H9 (cell line): ENCODE measurements at regions not wholly inside any gene's neighbourhood (a gene's known extent, or its start where the extent isn't known, plus 50 kb on each side); places are given as distances from the start of the nearest gene placed in this dataset.

Experiments used
- DNase-seq: peaks from one replicate; pipeline ENCODE4 v3.0.0-alpha.2; 2017
- H2AFZ ChIP-seq: one replicate; pipeline ENCODE4 v1.6.1; 2013; ENCODE audit warnings: mild to moderate bottlenecking, low read length, control low read depth, moderate library complexity
- H2AK5ac ChIP-seq: 2 replicates; pipeline ENCODE4 v1.6.1; 2013; ENCODE audit warnings: low read length, control low read depth, mixed read lengths; ENCODE audit not compliant: insufficient read length
- H2BK120ac ChIP-seq: one replicate; pipeline ENCODE4 v1.6.1; 2013; ENCODE audit warnings: low read depth, mild to moderate bottlenecking, low read length, control low read depth, inconsistent platforms; ENCODE audit not compliant: poor library complexity, severe bottlenecking
- H2BK12ac ChIP-seq: 2 replicates; pipeline ENCODE4 v1.6.1; 2013; ENCODE audit warnings: low read length, control low read depth, mixed read lengths, low read depth; ENCODE audit not compliant: insufficient read length
- H2BK15ac ChIP-seq: 2 replicates; pipeline ENCODE4 v1.6.1; 2013; ENCODE audit warnings: low read depth, low read length, control low read depth
- H2BK20ac ChIP-seq: one replicate; pipeline ENCODE4 v1.6.1; 2013; ENCODE audit warnings: low read depth, mild to moderate bottlenecking, low read length, control low read depth, inconsistent platforms; ENCODE audit not compliant: poor library complexity, severe bottlenecking
- H2BK5ac ChIP-seq: 2 replicates; pipeline ENCODE4 v1.6.1; 2013; ENCODE audit warnings: low read length, control low read depth, mixed read lengths; ENCODE audit not compliant: insufficient read length
- H3K14ac ChIP-seq: 2 replicates; pipeline ENCODE4 v1.6.1; 2013; ENCODE audit warnings: low read length, control low read depth; ENCODE audit not compliant: insufficient read depth
- H3K18ac ChIP-seq: 2 replicates; pipeline ENCODE4 v1.6.1; 2013; ENCODE audit warnings: low read depth, mild to moderate bottlenecking, mixed read lengths, low read length, control low read depth; ENCODE audit not compliant: insufficient read length
- H3K23ac ChIP-seq: 2 replicates; pipeline ENCODE4 v1.6.1; 2013; ENCODE audit warnings: low read length, control low read depth, mixed read lengths, low read depth; ENCODE audit not compliant: insufficient read length
- H3K23me2 ChIP-seq: 2 replicates; pipeline ENCODE4 v1.6.1; 2013; ENCODE audit warnings: low read depth, mild to moderate bottlenecking, mixed read lengths, low read length, control low read depth; ENCODE audit not compliant: insufficient read length, poor library complexity, severe bottlenecking
- H3K27ac ChIP-seq: 2 replicates; pipeline ENCODE4 v1.5.1; 2013; ENCODE audit warnings: low read length, control low read depth, mixed read lengths, low read depth; ENCODE audit not compliant: insufficient read length
- H3K27me3 ChIP-seq: 2 replicates; pipeline ENCODE4 v1.6.1; 2013; ENCODE audit warnings: low read length, control low read depth, inconsistent platforms; ENCODE audit not compliant: insufficient read depth
- H3K4ac ChIP-seq: 2 replicates; pipeline ENCODE4 v1.6.1; 2013; ENCODE audit warnings: low read depth, mild to moderate bottlenecking, control low read depth, inconsistent platforms, low read length, moderate library complexity
- H3K4me1 ChIP-seq: 2 replicates; pipeline ENCODE4 v1.6.1; 2013; ENCODE audit warnings: low read length, control low read depth, inconsistent platforms; ENCODE audit not compliant: insufficient read depth
- H3K4me2 ChIP-seq: 2 replicates; pipeline ENCODE4 v1.6.1; 2013; ENCODE audit warnings: low read length, control low read depth, mixed read lengths; ENCODE audit not compliant: insufficient read length, insufficient read depth
- H3K56ac ChIP-seq: 2 replicates; pipeline ENCODE4 v1.6.1; 2013; ENCODE audit warnings: low read depth, mild to moderate bottlenecking, mixed read lengths, low read length, control low read depth; ENCODE audit not compliant: insufficient read length
- H3K79me1 ChIP-seq: 2 replicates; pipeline ENCODE4 v1.6.1; 2013; ENCODE audit warnings: low read depth, mild to moderate bottlenecking, moderate library complexity, low read length, control low read depth, inconsistent platforms; ENCODE audit not compliant: insufficient read depth, poor library complexity, severe bottlenecking
- H3K79me2 ChIP-seq: 2 replicates; pipeline ENCODE4 v1.6.1; 2013; ENCODE audit warnings: low read length, control low read depth, inconsistent platforms; ENCODE audit not compliant: insufficient read depth
- H3K9ac ChIP-seq: 2 replicates; pipeline ENCODE4 v1.6.1; 2013; ENCODE audit warnings: low read length, control low read depth, mixed read lengths; ENCODE audit not compliant: insufficient read length; ENCODE audit errors: extremely low read depth
- H3K9me3 ChIP-seq: one replicate; pipeline ENCODE4 v1.6.1; 2013; ENCODE audit warnings: low read depth, low read length, inconsistent platforms; ENCODE audit not compliant: control insufficient read depth
- H3T11ph ChIP-seq: one replicate; pipeline ENCODE4 v1.6.1; 2013; ENCODE audit warnings: mild to moderate bottlenecking, low read length, control low read depth, inconsistent platforms
- H4K20me1 ChIP-seq: one replicate; pipeline ENCODE4 v1.6.1; 2013; ENCODE audit not compliant: control insufficient read depth, insufficient read length, insufficient read depth
- H4K5ac ChIP-seq: 2 replicates; pipeline ENCODE4 v1.6.1; 2013; ENCODE audit warnings: low read depth, mild to moderate bottlenecking, mixed read lengths, low read length, control low read depth; ENCODE audit not compliant: insufficient read length
- H4K8ac ChIP-seq: replicated peaks from 2 replicates; pipeline ENCODE4 v1.6.1; 2013; ENCODE audit warnings: low read length, control low read depth, mixed read lengths, low read depth; ENCODE audit not compliant: insufficient read length
- H4K91ac ChIP-seq: 2 replicates; pipeline ENCODE4 v1.6.1; 2013; ENCODE audit warnings: low read depth, mild to moderate bottlenecking, moderate library complexity, mixed read lengths, low read length, control low read depth; ENCODE audit not compliant: insufficient read length
- H3K27ac Mint-ChIP-seq, 3 experiments: 2 replicates in 2 of 3; 3 replicates in 1 of 3; pipeline ENCODE4 v1.8.0; 2020 to 2021; ENCODE audit warnings: mixed read lengths in 3 of 3, mild to moderate bottlenecking in 1 of 3, moderate library complexity in 1 of 3
- H3K27me3 Mint-ChIP-seq: 2 replicates; pipeline ENCODE4 v1.8.0; 2021; ENCODE audit warnings: low read depth, mild to moderate bottlenecking, moderate library complexity, mixed read lengths
- H3K36me3 Mint-ChIP-seq, 3 experiments: 2 replicates in 2 of 3; 3 replicates in 1 of 3; pipeline ENCODE4 v1.8.0; 2020 to 2021; ENCODE audit warnings: low read depth in 3 of 3, mixed read lengths in 3 of 3; ENCODE audit not compliant: insufficient read depth in 1 of 3
- H3K4me1 Mint-ChIP-seq, 2 experiments: 2 replicates each; pipeline ENCODE4 v1.8.0; 2020; ENCODE audit warnings: mixed read lengths in 2 of 2
- H3K4me3 Mint-ChIP-seq, 2 experiments: 2 replicates in 1 of 2; 3 replicates in 1 of 2; pipeline ENCODE4 v1.8.0; 2020 to 2021; ENCODE audit warnings: mild to moderate bottlenecking in 2 of 2, mixed read lengths in 2 of 2, moderate library complexity in 1 of 2
- H3K9me3 Mint-ChIP-seq, 2 experiments: 2 replicates in 1 of 2; 3 replicates in 1 of 2; pipeline ENCODE4 v1.8.0; 2020; ENCODE audit warnings: mild to moderate bottlenecking in 2 of 2, mixed read lengths in 2 of 2, moderate library complexity in 1 of 2
- CTCF ChIP-seq: fragments of 200-600 bp; sonication (generic); conservative IDR thresholded peaks from 3 replicates; pipeline ENCODE4 v1.8.0; 2021; ENCODE audit warnings: antibody characterized with exemption, mild to moderate bottlenecking
- WGBS: extraction: QIAGEN DNeasy Blood & Tissue Kit; methylation state at CpG from one replicate; pipeline ENCODE4 v1.1.7; 2013; ENCODE audit warnings: missing lambda C conversion rate, low lambda C conversion rate, mixed read lengths; ENCODE audit not compliant: insufficient read length; ENCODE audit errors: extremely low coverage; 5-methylcytosine and 5-hydroxymethylcytosine counted together

- no peak overlapping the region for H2BK5ac ChIP-seq
- no peaks in the 10 kb centered on the region for H3K4me1 ChIP-seq
- Mint-ChIP-seq H3K4me3 (no peak overlapping the region), H3K9me3 (no peaks in the 10 kb centered on the region; a peak in 1 of 5 replicates), H3K36me3 (no peaks in the 10 kb centered on the region; a peak in 2 of 7 replicates), H3K27ac (no peak overlapping the region), H3K27me3 (peaks cover 4% of the 10 kb centered on the region), H3K4me1 (no peaks in the 10 kb centered on the region)
- H4K91ac ChIP-seq: no peak overlapping the region
- no peak overlapping the region for H3K4me2 ChIP-seq
- no peak overlapping the region for H4K5ac ChIP-seq
- no peak overlapping the region for H3K18ac ChIP-seq
- no peak for DNase-seq
- no peak overlapping the region for H3K23ac ChIP-seq
- TF ChIP-seq CTCF: no peak
- H4K20me1 ChIP-seq: no peaks in the 10 kb centered on the region
- H3K9me3 ChIP-seq: no peaks in the 10 kb centered on the region
- no peak overlapping the region for H2BK15ac ChIP-seq
- H2AFZ ChIP-seq: no peak overlapping the region
- H3K23me2 ChIP-seq: no peaks in the 10 kb centered on the region
- no peak overlapping the region for H2BK120ac ChIP-seq
- H3K27ac ChIP-seq: no peak overlapping the region
- H3K9ac ChIP-seq: no peak overlapping the region
- H3T11ph ChIP-seq: no peak overlapping the region
- H3K79me1 ChIP-seq: no peaks in the 10 kb centered on the region
- no peak overlapping the region for H2AK5ac ChIP-seq
- no peaks in the 10 kb centered on the region for H3K27me3 ChIP-seq
- H4K8ac ChIP-seq: no peak overlapping the region
- no CpG with 5 or more reads among the region's 11 CpGs for WGBS
- no peak overlapping the region for H3K14ac ChIP-seq
- no peak overlapping the region for H2BK12ac ChIP-seq
- H3K4ac ChIP-seq: no peak overlapping the region
- no peaks in the 10 kb centered on the region for H3K79me2 ChIP-seq
- H2BK20ac ChIP-seq: no peak overlapping the region
- no peak overlapping the region for H3K56ac ChIP-seq
These were observed 259.0 kb upstream of the IRX1 start for GRCh38 chr5:3336666-3337065.
